ENCODE measurements at regions not wholly inside any gene's neighbourhood (a gene's known extent, or its start where the extent isn't known, plus 50 kb on each side); places are given as distances from the start of the nearest gene placed in this dataset.

GRCh38 chr18:2123077-2123476, 448.2 kb downstream of the METTL4 start:
- Mint-ChIP-seq H3K36me3 (ENCODE audit: low read depth) (no peaks in the 10 kb centered on the region), H3K4me1 (no peaks in the 10 kb centered on the region), H3K4me3 (no peak overlapping the region), H3K27me3 (ENCODE audit: low read depth) (no peaks in the 10 kb centered on the region), H3K9me3 (no peaks in the 10 kb centered on the region), H3K27ac (no peak overlapping the region)
- TF ChIP-seq CTCF (IDR thresholded peaks at IDR 0.05; ENCODE audit: unreplicated experiment in 3 of 3): no peak

- no peaks in the 10 kb centered on the region for H3K27me3 Mint-ChIP-seq (ENCODE audit: low read depth)
- no peaks in the 10 kb centered on the region for H3K4me1 Mint-ChIP-seq
- H3K27ac Mint-ChIP-seq: no peak overlapping the region
- peak in 1 of 3 experiments; percentile 28 for TF ChIP-seq CTCF (IDR thresholded peaks at IDR 0.05; ENCODE audit: unreplicated experiment in 3 of 3)
- H3K4me3 Mint-ChIP-seq: no peak overlapping the region
- no peaks in the 10 kb centered on the region for H3K9me3 Mint-ChIP-seq
- no peaks in the 10 kb centered on the region for H3K36me3 Mint-ChIP-seq (ENCODE audit: low read depth)
Observed at GRCh38 chr18:2134364-2134763, 436.9 kb downstream of the METTL4 start.

GRCh38 chr18:2135309-2135708, 436.0 kb downstream of the METTL4 start:
- Mint-ChIP-seq H3K4me3 (no peak overlapping the region), H3K27ac (no peak overlapping the region), H3K36me3 (ENCODE audit: low read depth) (no peaks in the 10 kb centered on the region), H3K27me3 (ENCODE audit: low read depth) (no peaks in the 10 kb centered on the region), H3K9me3 (no peaks in the 10 kb centered on the region), H3K4me1 (no peaks in the 10 kb centered on the region)
- no peak for TF ChIP-seq CTCF (IDR thresholded peaks at IDR 0.05; ENCODE audit: unreplicated experiment in 3 of 3)

- peaks cover 6% of the 10 kb centered on the region for H3K4me1 Mint-ChIP-seq
- TF ChIP-seq CTCF (IDR thresholded peaks at IDR 0.05; ENCODE audit: unreplicated experiment in 3 of 3): no peak
- H3K36me3 Mint-ChIP-seq (ENCODE audit: low read depth): no peaks in the 10 kb centered on the region
- no peaks in the 10 kb centered on the region for H3K9me3 Mint-ChIP-seq
- no peak overlapping the region for H3K4me3 Mint-ChIP-seq
- no peak overlapping the region for H3K27ac Mint-ChIP-seq
- H3K27me3 Mint-ChIP-seq (ENCODE audit: low read depth): peaks cover 4% of the 10 kb centered on the region
Observed at GRCh38 chr18:2138552-2138951, 432.8 kb downstream of the METTL4 start.

GRCh38 chr18:2139691-2140090, 431.6 kb downstream of the METTL4 start:
- H3K4me1 Mint-ChIP-seq: peaks cover 13% of the 10 kb centered on the region

More at GRCh38 chr18:2139691-2140090, 431.6 kb downstream of the METTL4 start:
- H3K27ac Mint-ChIP-seq: no peak overlapping the region
- H3K36me3 Mint-ChIP-seq (ENCODE audit: low read depth): no peaks in the 10 kb centered on the region
- peaks cover 4% of the 10 kb centered on the region for H3K27me3 Mint-ChIP-seq (ENCODE audit: low read depth)
- no peaks in the 10 kb centered on the region for H3K9me3 Mint-ChIP-seq
- TF ChIP-seq CTCF (IDR thresholded peaks at IDR 0.05; ENCODE audit: unreplicated experiment in 3 of 3): no peak
- H3K4me3 Mint-ChIP-seq: no peak overlapping the region

All from nephron (organoid).